SK-N-SH treated with all-trans-retinoic acid at 6 μM for 48 hours (cell line): ENCODE measurements at regions not wholly inside any gene's neighbourhood (a gene's known extent, or its start where the extent isn't known, plus 50 kb on each side); places are given as distances from the start of the nearest gene placed in this dataset.

Experiments
- ATAC-seq: fragments of 200-7000 bp; cut with Tn5 transposase; 3 replicates; pipeline ENCODE4 v1.9.1; 2020; ENCODE audit warnings: mild to moderate bottlenecking, moderate library complexity
- ARNTL ChIP-seq: fragments of 450-650 bp; formaldehyde crosslinking; IDR thresholded peaks from 2 replicates; pipeline ENCODE4 v1.5.0; 2020; ENCODE audit warnings: low read depth, mild to moderate bottlenecking, moderate library complexity, borderline replicate concordance
- CSDC2 ChIP-seq: fragments of 250-450 bp; sonication (Bioruptor Pico); IDR thresholded peaks from 2 replicates; pipeline ENCODE4 v1.5.0; 2020; ENCODE audit warnings: mild to moderate bottlenecking, moderate library complexity
- GLIS3 ChIP-seq: fragments of 250-450 bp; sonication (Bioruptor Pico); IDR thresholded peaks from 2 replicates; pipeline ENCODE4 v1.5.0; 2020; ENCODE audit warnings: mild to moderate bottlenecking, moderate library complexity
- OSR1 ChIP-seq: fragments of 250-450 bp; sonication (Bioruptor Pico); IDR thresholded peaks from 2 replicates; pipeline ENCODE4 v1.8.0; 2022; ENCODE audit warnings: moderate library complexity, mild to moderate bottlenecking, inconsistent platforms
- PPARA ChIP-seq: fragments of 250-450 bp; sonication (Bioruptor Pico); IDR thresholded peaks from 2 replicates; pipeline ENCODE4 v1.5.0; 2020; ENCODE audit warnings: mild to moderate bottlenecking, borderline replicate concordance
- RARB ChIP-seq: fragments of 250-450 bp; sonication (Bioruptor Pico); IDR thresholded peaks from 2 replicates; pipeline ENCODE4 v1.8.0; 2021; ENCODE audit warnings: mild to moderate bottlenecking, moderate library complexity
- TCF4 ChIP-seq: fragments of 250-450 bp; sonication (Bioruptor Pico); IDR thresholded peaks from 2 replicates; pipeline ENCODE4 v1.8.0; 2021; ENCODE audit warnings: mild to moderate bottlenecking, moderate library complexity, borderline replicate concordance
- TOX ChIP-seq: fragments of 250-450 bp; sonication (Bioruptor Pico); IDR thresholded peaks from 2 replicates; pipeline ENCODE4 v1.8.0; 2021; ENCODE audit warnings: mild to moderate bottlenecking, moderate library complexity, borderline replicate concordance
- ZC3H10 ChIP-seq: fragments of 250-450 bp; sonication (Bioruptor Pico); IDR thresholded peaks from 2 replicates; pipeline ENCODE4 v1.5.1; 2021; ENCODE audit warnings: mild to moderate bottlenecking, moderate library complexity
- ZFP3 ChIP-seq: fragments of 250-450 bp; sonication (Bioruptor Pico); IDR thresholded peaks from 2 replicates; pipeline ENCODE4 v1.5.0; 2020; ENCODE audit warnings: mild to moderate bottlenecking, moderate library complexity
- ZFP30 ChIP-seq: fragments of 450-650 bp; formaldehyde crosslinking; IDR thresholded peaks from 2 replicates; pipeline ENCODE4 v1.5.0; 2022; ENCODE audit warnings: mild to moderate bottlenecking, moderate library complexity
- ZNF565 ChIP-seq: fragments of 450-650 bp; formaldehyde crosslinking; conservative IDR thresholded peaks from 2 replicates; pipeline ENCODE4 v1.5.0; 2020; ENCODE audit warnings: low read depth, mild to moderate bottlenecking, moderate library complexity
- ZNF8 ChIP-seq: fragments of 450-650 bp; formaldehyde crosslinking; IDR thresholded peaks from 2 replicates; pipeline ENCODE4 v1.5.0; 2020; ENCODE audit warnings: mild to moderate bottlenecking, moderate library complexity
- TF ChIP-seq, protein P1 (sequence below): fragments of 250-450 bp; sonication (Bioruptor Pico); IDR thresholded peaks from 2 replicates; pipeline ENCODE4 v1.5.1; 2020; ENCODE audit warnings: low read depth, mild to moderate bottlenecking, moderate library complexity
- TF ChIP-seq, protein P2 (sequence below): fragments of 250-450 bp; sonication (Bioruptor Pico); IDR thresholded peaks from 2 replicates; pipeline ENCODE4 v1.8.0; 2020; ENCODE audit warnings: mild to moderate bottlenecking, moderate library complexity, borderline replicate concordance
- TF ChIP-seq, protein P3 (sequence below): fragments of 250-450 bp; sonication (Bioruptor Pico); IDR thresholded peaks from 2 replicates; pipeline ENCODE4 v1.5.1; 2021; ENCODE audit warnings: mild to moderate bottlenecking, moderate library complexity
- TF ChIP-seq, protein P4 (sequence below): fragments of 250-450 bp; sonication (Bioruptor Pico); IDR thresholded peaks from 2 replicates; pipeline ENCODE4 v1.5.0; 2020; ENCODE audit warnings: mild to moderate bottlenecking, moderate library complexity

DNA sequence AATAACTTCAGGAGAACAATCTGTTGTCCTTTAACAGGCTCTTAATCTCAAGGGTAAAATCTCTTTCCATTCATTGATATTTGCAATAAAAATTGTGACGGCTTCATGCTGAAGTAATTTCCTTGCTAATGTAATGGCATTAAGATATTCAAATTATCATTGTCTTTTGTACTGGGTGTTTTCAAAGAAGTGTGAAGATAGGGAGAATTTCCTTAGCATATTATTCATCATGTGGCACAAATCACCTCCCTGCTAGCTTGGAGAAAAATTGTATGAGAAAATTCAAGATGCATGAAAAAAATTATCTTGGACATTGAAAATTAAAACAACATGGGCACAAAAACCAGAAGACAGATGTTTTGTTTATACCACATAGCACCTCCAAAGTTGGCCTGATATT, 63.6 kb upstream of the ARID2 start:
- no peak for TF ChIP-seq ZFP30 (CRISPR knock-in tag)
- TF ChIP-seq GLIS3 (CRISPR knock-in tag) = no peak
- TF ChIP-seq PPARA (CRISPR knock-in tag) = no peak
- no peak for ATAC-seq

DNA sequence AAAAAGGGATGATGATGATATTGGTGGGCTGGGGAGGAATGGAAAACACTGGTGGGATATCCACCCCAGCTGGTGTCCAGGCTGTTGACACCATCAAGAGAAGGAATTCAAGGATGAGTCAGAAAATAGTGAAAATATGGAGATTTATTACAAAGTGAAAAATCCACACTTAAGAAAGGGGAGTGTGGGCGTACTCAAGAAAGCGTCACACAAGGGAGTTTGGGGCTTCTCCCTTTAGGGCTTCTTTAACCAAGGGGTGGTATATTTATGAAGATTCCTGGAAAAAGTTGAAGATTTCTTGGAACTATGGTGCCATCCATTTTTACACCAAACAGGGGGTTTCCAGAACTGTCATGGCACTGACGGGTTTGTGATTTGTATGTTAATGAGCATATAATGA, 63.1 kb upstream of the ARID2 start:
- TF ChIP-seq, protein P1, sequence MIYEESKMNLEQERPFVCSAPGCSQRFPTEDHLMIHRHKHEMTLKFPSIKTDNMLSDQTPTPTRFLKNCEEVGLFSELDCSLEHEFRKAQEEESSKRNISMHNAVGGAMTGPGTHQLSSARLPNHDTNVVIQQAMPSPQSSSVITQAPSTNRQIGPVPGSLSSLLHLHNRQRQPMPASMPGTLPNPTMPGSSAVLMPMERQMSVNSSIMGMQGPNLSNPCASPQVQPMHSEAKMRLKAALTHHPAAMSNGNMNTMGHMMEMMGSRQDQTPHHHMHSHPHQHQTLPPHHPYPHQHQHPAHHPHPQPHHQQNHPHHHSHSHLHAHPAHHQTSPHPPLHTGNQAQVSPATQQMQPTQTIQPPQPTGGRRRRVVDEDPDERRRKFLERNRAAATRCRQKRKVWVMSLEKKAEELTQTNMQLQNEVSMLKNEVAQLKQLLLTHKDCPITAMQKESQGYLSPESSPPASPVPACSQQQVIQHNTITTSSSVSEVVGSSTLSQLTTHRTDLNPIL (CRISPR knock-in tag) = no peak
- TF ChIP-seq ZFP30 (CRISPR knock-in tag) = no peak
- no peak for ATAC-seq

DNA sequence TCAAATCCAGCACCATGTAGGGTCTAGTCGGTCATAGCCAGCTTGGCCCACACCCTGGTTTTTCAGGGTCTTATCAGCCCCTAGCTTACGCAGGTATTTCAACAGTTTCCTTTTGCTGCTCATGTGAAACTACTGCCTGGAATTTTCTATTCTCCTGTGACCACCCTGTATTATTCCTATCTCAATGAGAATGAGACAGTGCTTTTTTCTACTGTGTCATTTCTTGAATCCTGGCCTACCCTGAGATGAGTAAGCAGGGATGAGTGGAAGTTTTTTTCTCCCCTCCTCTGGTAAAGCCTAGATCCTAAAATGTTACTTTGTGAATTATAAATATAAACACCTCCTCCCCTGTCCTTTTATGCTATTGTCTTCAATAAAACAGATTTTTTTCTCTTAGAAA, 62.7 kb upstream of the ARID2 start:
- TF ChIP-seq, protein P2, sequence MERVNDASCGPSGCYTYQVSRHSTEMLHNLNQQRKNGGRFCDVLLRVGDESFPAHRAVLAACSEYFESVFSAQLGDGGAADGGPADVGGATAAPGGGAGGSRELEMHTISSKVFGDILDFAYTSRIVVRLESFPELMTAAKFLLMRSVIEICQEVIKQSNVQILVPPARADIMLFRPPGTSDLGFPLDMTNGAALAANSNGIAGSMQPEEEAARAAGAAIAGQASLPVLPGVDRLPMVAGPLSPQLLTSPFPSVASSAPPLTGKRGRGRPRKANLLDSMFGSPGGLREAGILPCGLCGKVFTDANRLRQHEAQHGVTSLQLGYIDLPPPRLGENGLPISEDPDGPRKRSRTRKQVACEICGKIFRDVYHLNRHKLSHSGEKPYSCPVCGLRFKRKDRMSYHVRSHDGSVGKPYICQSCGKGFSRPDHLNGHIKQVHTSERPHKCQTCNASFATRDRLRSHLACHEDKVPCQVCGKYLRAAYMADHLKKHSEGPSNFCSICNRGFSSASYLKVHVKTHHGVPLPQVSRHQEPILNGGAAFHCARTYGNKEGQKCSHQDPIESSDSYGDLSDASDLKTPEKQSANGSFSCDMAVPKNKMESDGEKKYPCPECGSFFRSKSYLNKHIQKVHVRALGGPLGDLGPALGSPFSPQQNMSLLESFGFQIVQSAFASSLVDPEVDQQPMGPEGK (CRISPR knock-in tag) = no peak
- TF ChIP-seq CSDC2 (CRISPR knock-in tag) (no peak), ZFP3 (CRISPR knock-in tag) (no peak), OSR1 (CRISPR knock-in tag) (no peak)
- TF ChIP-seq, protein P3, sequence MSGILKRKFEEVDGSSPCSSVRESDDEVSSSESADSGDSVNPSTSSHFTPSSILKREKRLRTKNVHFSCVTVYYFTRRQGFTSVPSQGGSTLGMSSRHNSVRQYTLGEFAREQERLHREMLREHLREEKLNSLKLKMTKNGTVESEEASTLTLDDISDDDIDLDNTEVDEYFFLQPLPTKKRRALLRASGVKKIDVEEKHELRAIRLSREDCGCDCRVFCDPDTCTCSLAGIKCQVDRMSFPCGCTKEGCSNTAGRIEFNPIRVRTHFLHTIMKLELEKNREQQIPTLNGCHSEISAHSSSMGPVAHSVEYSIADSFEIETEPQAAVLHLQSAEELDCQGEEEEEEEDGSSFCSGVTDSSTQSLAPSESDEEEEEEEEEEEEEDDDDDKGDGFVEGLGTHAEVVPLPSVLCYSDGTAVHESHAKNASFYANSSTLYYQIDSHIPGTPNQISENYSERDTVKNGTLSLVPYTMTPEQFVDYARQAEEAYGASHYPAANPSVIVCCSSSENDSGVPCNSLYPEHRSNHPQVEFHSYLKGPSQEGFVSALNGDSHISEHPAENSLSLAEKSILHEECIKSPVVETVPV = no peak
- no peak for ATAC-seq

DNA sequence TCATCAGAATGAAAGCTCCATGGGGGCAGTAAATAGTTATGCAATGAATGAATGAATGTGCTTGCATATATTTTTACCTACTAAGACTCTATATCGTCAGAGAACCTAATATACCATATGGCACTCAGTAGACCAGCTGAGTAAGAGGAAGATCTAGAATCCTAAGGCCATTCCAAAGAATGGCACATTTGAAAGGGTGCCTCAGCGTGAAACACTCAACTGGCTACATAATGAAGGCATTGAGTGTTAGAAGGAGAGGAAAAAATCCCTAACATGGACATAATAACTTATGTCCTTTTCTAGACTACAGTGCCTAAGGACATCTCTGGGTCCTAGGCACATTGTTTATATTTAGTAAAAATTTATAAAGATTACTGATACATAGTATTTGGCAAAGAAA, 61.7 kb upstream of the ARID2 start:
- ATAC-seq = no peak
- TF ChIP-seq ARNTL (CRISPR knock-in tag) (no peak), ZNF565 (CRISPR knock-in tag) (no peak), ZFP30 (CRISPR knock-in tag) (no peak), RARB (CRISPR knock-in tag) (no peak)
- TF ChIP-seq, protein P4, sequence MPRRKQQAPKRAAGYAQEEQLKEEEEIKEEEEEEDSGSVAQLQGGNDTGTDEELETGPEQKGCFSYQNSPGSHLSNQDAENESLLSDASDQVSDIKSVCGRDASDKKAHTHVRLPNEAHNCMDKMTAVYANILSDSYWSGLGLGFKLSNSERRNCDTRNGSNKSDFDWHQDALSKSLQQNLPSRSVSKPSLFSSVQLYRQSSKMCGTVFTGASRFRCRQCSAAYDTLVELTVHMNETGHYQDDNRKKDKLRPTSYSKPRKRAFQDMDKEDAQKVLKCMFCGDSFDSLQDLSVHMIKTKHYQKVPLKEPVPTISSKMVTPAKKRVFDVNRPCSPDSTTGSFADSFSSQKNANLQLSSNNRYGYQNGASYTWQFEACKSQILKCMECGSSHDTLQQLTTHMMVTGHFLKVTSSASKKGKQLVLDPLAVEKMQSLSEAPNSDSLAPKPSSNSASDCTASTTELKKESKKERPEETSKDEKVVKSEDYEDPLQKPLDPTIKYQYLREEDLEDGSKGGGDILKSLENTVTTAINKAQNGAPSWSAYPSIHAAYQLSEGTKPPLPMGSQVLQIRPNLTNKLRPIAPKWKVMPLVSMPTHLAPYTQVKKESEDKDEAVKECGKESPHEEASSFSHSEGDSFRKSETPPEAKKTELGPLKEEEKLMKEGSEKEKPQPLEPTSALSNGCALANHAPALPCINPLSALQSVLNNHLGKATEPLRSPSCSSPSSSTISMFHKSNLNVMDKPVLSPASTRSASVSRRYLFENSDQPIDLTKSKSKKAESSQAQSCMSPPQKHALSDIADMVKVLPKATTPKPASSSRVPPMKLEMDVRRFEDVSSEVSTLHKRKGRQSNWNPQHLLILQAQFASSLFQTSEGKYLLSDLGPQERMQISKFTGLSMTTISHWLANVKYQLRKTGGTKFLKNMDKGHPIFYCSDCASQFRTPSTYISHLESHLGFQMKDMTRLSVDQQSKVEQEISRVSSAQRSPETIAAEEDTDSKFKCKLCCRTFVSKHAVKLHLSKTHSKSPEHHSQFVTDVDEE = no peak

DNA sequence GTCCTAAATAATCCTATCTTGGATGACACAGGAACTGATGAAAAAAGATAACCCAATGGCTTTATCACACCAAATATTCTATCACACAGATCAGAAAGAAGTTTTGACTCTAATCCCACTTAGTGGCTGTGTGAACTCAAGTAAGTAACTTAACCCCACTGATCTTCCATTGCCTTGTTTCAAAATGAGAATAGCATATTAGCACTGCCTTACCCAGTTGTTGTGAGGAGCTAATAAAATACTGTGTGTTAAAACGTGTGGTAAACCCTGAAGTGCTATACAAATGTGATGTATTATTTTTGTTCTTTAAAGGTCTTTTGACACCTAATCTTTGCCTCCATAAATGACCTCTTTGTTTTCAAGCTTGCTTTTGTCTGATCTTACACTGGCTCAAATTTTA, 60.9 kb upstream of the ARID2 start:
- ATAC-seq = no peak
- TF ChIP-seq TOX (CRISPR knock-in tag) = no peak
- no peak for TF ChIP-seq ZC3H10 (CRISPR knock-in tag)
- TF ChIP-seq, protein P3 = no peak
- no peak for TF ChIP-seq OSR1 (CRISPR knock-in tag)

DNA sequence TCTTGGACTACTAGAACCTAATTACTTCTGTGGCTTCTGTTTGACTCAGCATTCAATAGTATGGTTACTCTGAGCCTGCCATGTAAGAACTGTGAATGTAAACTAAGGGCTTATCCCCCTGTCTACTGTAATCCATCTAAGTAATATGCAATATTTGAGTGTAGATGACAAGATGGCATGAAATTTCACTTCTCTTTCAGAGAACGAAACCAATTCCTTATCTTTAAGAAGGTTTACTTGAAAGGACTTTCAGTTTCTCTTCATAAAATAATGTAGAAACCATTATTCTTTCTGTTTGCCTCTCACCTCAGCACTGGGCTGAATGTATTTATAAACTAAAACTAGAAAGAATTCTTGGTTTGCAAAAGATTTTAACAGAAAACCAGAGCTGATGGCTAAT, 60.4 kb upstream of the ARID2 start:
- no peak for ATAC-seq
- TF ChIP-seq ZFP3 (CRISPR knock-in tag) (no peak), ZNF8 (CRISPR knock-in tag) (no peak), ARNTL (CRISPR knock-in tag) (no peak), TCF4 (no peak), RARB (CRISPR knock-in tag) (no peak), ZC3H10 (CRISPR knock-in tag) (no peak), GLIS3 (CRISPR knock-in tag) (no peak)
- TF ChIP-seq, protein P4 = no peak
- TF ChIP-seq, protein P1 (CRISPR knock-in tag) = no peak
- TF ChIP-seq, protein P3 = no peak
